Hepatocyte (in vitro differentiated cells): ENCODE measurements at regions not wholly inside any gene's neighbourhood (a gene's known extent, or its start where the extent isn't known, plus 50 kb on each side); places are given as distances from the start of the nearest gene placed in this dataset.

Experiments used
- EZH2phosphoT487 ChIP-seq: fragments of 200-600 bp; sonication (generic); IDR thresholded peaks from one replicate; pipeline ENCODE4 v1.6.1; 2018; ENCODE audit warnings: antibody characterized with exemption, mild to moderate bottlenecking, low read depth, moderate library complexity; ENCODE audit not compliant: unreplicated experiment, severe bottlenecking
- TF ChIP-seq, protein P1 (sequence below): fragments of 200-600 bp; sonication (generic); IDR thresholded peaks from 2 replicates; pipeline ENCODE4 v1.5.1; 2016; ENCODE audit warnings: antibody characterized with exemption, mild to moderate bottlenecking; ENCODE audit not compliant: poor library complexity

DNA sequence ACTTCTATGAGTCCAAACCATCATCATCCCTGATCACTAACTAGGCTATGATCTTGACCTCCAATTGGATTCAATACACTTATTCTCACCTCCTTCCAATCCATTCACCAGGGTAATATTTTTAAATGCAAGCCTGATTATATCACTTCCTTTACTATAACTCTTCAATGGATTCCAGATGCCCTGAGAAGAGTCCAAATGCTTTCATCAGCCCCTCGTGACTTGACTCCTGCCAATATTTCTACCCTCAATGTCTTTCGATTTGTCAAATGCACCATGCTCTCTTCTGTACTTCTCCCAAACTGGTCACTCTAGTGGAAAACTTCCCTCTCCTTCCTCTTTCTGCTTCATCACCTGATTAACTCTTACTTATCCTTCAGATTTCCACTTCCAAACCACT is 70.8 kb downstream of the CD164 start:
- TF ChIP-seq EZH2phosphoT487, result no peak
- TF ChIP-seq, protein P1, sequence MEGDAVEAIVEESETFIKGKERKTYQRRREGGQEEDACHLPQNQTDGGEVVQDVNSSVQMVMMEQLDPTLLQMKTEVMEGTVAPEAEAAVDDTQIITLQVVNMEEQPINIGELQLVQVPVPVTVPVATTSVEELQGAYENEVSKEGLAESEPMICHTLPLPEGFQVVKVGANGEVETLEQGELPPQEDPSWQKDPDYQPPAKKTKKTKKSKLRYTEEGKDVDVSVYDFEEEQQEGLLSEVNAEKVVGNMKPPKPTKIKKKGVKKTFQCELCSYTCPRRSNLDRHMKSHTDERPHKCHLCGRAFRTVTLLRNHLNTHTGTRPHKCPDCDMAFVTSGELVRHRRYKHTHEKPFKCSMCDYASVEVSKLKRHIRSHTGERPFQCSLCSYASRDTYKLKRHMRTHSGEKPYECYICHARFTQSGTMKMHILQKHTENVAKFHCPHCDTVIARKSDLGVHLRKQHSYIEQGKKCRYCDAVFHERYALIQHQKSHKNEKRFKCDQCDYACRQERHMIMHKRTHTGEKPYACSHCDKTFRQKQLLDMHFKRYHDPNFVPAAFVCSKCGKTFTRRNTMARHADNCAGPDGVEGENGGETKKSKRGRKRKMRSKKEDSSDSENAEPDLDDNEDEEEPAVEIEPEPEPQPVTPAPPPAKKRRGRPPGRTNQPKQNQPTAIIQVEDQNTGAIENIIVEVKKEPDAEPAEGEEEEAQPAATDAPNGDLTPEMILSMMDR, result no peak
